Prostate gland (tissue), 2 donors: ENCODE measurements at regions not wholly inside any gene's neighbourhood (a gene's known extent, or its start where the extent isn't known, plus 50 kb on each side); places are given as distances from the start of the nearest gene placed in this dataset.

Source experiments
- DNase-seq: peaks from one replicate; pipeline ENCODE4 v3.0.0-alpha.2; 2019; ENCODE audit warnings: low spot score
- H3K27ac ChIP-seq, 2 donors: fragments of 200-600 bp; sonication (generic); 2 replicates each; pipeline ENCODE4 v1.5.1; 2017 to 2019
- H3K27me3 ChIP-seq: fragments of 200-600 bp; sonication (generic); replicated peaks from 2 replicates; pipeline ENCODE4 v1.5.1; 2019; ENCODE audit not compliant: insufficient read depth
- H3K36me3 ChIP-seq, 2 donors: fragments of 200-600 bp; sonication (generic); 1 replicate in 1 of 2; 2 replicates in 1 of 2; pipeline versions ENCODE4 v1.5.1 to v1.8.1; 2017 to 2019
- H3K4me1 ChIP-seq: fragments of 200-600 bp; sonication (generic); replicated peaks from 2 replicates; pipeline ENCODE4 v1.5.1; 2019
- H3K4me3 ChIP-seq, 2 donors: fragments of 200-600 bp; sonication (generic); 2 replicates each; pipeline ENCODE4 v1.5.1; 2017 to 2019
- H3K9me3 ChIP-seq: fragments of 200-600 bp; sonication (generic); 2 replicates; pipeline ENCODE4 v1.5.1; 2017
- CTCF ChIP-seq, 4 experiments: fragments of 200-600 bp in 2 of 4; fragments of 450-650 bp in 2 of 4; sonication (generic) in 2 of 4; IDR thresholded peaks; 1 replicate in 3 of 4; 2 replicates in 1 of 4; pipeline ENCODE4 v1.5.1; 2016 to 2019; ENCODE audit warnings: antibody characterized with exemption in 4 of 4, mild to moderate bottlenecking in 2 of 4, moderate library complexity in 2 of 4
- POLR2A ChIP-seq: fragments of 450-650 bp; IDR thresholded peaks from one replicate; pipeline ENCODE4 v1.6.1; 2016; ENCODE audit warnings: antibody characterized with exemption, mild to moderate bottlenecking
- POLR2AphosphoS5 ChIP-seq: sonication (generic); formaldehyde crosslinking; IDR thresholded peaks from one replicate; pipeline ENCODE4 v1.6.1; 2017; ENCODE audit warnings: antibody characterized with exemption
- WGBS: methylation state at CpG from one replicate; pipeline ENCODE4 v1.1.5; 2018; 5-methylcytosine and 5-hydroxymethylcytosine counted together
- intact Hi-C: fragments of 100-400 bp; cut with DNase I; formaldehyde crosslinking; loops from one replicate; pipeline ENCODE4 v1.14.2; 2022

GRCh38 chr1:29549001-29549400, 312.7 kb downstream of the PTPRU start:
- no peak for DNase-seq
- Histone ChIP-seq H3K9me3 (no peaks in the 10 kb centered on the region), H3K27ac (no peak overlapping the region), H3K36me3 (no peaks in the 10 kb centered on the region), H3K4me3 (no peak overlapping the region), H3K4me1 (no peaks in the 10 kb centered on the region), H3K27me3 (no peaks in the 10 kb centered on the region)
- TF ChIP-seq POLR2A (no peak), POLR2AphosphoS5 (no peak), CTCF (IDR thresholded peaks at IDR 0.05) (no peak)
- 56% methylated on average over 6 of the region's 6 CpGs for WGBS
- intact Hi-C loops = no loop called here

GRCh38 chr1:29548091-29548490, 311.8 kb downstream of the PTPRU start:
- Histone ChIP-seq H3K4me3 (no peak overlapping the region), H3K27ac (no peak overlapping the region), H3K27me3 (no peaks in the 10 kb centered on the region), H3K36me3 (no peaks in the 10 kb centered on the region), H3K4me1 (no peaks in the 10 kb centered on the region), H3K9me3 (no peaks in the 10 kb centered on the region)
- TF ChIP-seq CTCF (IDR thresholded peaks at IDR 0.05) (no peak), POLR2AphosphoS5 (no peak), POLR2A (no peak)
- no peak for DNase-seq
- intact Hi-C loops = no loop called here
- WGBS = 28% methylated on average over 5 of the region's 5 CpGs

- intact Hi-C loops = no loop called here
- Histone ChIP-seq H3K36me3 (no peaks in the 10 kb centered on the region), H3K9me3 (no peaks in the 10 kb centered on the region), H3K4me3 (no peak overlapping the region), H3K27ac (no peak overlapping the region), H3K4me1 (no peaks in the 10 kb centered on the region), H3K27me3 (no peaks in the 10 kb centered on the region)
- DNase-seq = no peak
- TF ChIP-seq CTCF (IDR thresholded peaks at IDR 0.05) (no peak), POLR2AphosphoS5 (no peak), POLR2A (no peak)
- WGBS = 91% methylated on average over 5 of the region's 5 CpGs
Observed at GRCh38 chr1:29547300-29547699, 311.0 kb downstream of the PTPRU start.

- Histone ChIP-seq H3K4me3 (no peak overlapping the region), H3K36me3 (no peaks in the 10 kb centered on the region), H3K4me1 (no peaks in the 10 kb centered on the region), H3K9me3 (no peaks in the 10 kb centered on the region), H3K27me3 (no peaks in the 10 kb centered on the region), H3K27ac (no peak overlapping the region)
- WGBS = 92% methylated on average over 3 of the region's 3 CpGs
- DNase-seq = no peak
- no peak for TF ChIP-seq CTCF (IDR thresholded peaks at IDR 0.05)
- no peak for TF ChIP-seq POLR2A
- no peak for TF ChIP-seq POLR2AphosphoS5
- intact Hi-C loops = no loop called here
Observed at GRCh38 chr1:29546496-29546895, 310.2 kb downstream of the PTPRU start.

- intact Hi-C loops = no loop called here
- Histone ChIP-seq H3K4me1 (no peaks in the 10 kb centered on the region), H3K9me3 (no peaks in the 10 kb centered on the region), H3K36me3 (no peaks in the 10 kb centered on the region), H3K4me3 (no peak overlapping the region), H3K27me3 (no peaks in the 10 kb centered on the region), H3K27ac (no peak overlapping the region)
- 100% methylated on average over 1 of the region's 1 CpG for WGBS
- no peak for TF ChIP-seq CTCF (IDR thresholded peaks at IDR 0.05)
- TF ChIP-seq POLR2A = no peak
- TF ChIP-seq POLR2AphosphoS5 = no peak
- no peak for DNase-seq
Observed at GRCh38 chr1:29544406-29544805, 308.1 kb downstream of the PTPRU start.
